ENCODE measurements at regions not wholly inside any gene's neighbourhood (a gene's known extent, or its start where the extent isn't known, plus 50 kb on each side); places are given as distances from the start of the nearest gene placed in this dataset.

DNA sequence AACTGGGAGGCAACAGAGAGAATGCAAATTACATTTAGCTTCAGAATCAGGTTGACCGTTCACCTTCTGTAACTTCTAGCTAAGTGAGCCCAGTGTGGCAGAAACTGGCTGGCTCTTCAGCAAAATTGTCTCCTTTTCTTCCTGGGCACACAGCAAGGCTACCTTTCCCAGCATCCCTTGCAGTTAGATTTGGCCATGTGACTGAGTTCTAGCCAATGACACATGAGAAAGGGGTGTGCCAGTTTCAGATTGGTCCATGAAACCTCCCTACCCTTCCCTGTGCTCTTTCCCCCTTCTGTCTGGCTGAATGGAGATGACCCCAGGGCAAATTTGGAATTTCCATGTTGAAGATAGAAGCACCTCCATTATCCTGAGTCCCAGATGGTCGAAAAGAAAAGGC, 72.5 kb upstream of the SMIM23 start:
- no peak for TF ChIP-seq EZH2phosphoT487 (IDR thresholded peaks at IDR 0.05; ENCODE audit: insufficient read depth, low read depth)
- TF ChIP-seq EZH2 (IDR thresholded peaks at IDR 0.05; ENCODE audit: insufficient read depth, poor library complexity, severe bottlenecking) = no peak

Measured in GM23248 (cell line).